HCT116 (cell line): ENCODE measurements at regions not wholly inside any gene's neighbourhood (a gene's known extent, or its start where the extent isn't known, plus 50 kb on each side); places are given as distances from the start of the nearest gene placed in this dataset.

Experiments used
- POLR2A ChIP-seq: IDR thresholded peaks from 2 replicates; pipeline ENCODE4 v1.7.0; 2011; ENCODE audit warnings: borderline replicate concordance; ENCODE audit not compliant: insufficient read depth, insufficient read length; ENCODE audit errors: extremely low read depth
- POLR2AphosphoS5 ChIP-seq: IDR thresholded peaks from 2 replicates; pipeline ENCODE4 v1.6.1; 2011; ENCODE audit warnings: mild to moderate bottlenecking, low read depth, low read length, moderate library complexity

- TF ChIP-seq POLR2AphosphoS5 (no peak), POLR2A (no peak)
Observed at GRCh38 chr20:22687676-22688349, 103.4 kb upstream of the FOXA2 start.
